Activated naive CD4-positive, alpha-beta T cell treated with anti-CD3 and anti-CD28 coated beads, Interleukin-2, amount 10 ng/mL, durations not matched to agents 7 days and 5 days (primary cell): ENCODE measurements at regions not wholly inside any gene's neighbourhood (a gene's known extent, or its start where the extent isn't known, plus 50 kb on each side); places are given as distances from the start of the nearest gene placed in this dataset.

Source experiments
- CTCF ChIA-PET: fragments of 350-600 bp; sonication (Branson Sonifier 250); formaldehyde crosslinking; loops from one replicate; lab custom pipeline; 2021; ENCODE audit warnings: antibody characterized with exemption; lab: Charles Lee
- DNase-seq: peaks from one replicate; pipeline ENCODE4 v3.0.0-alpha.2; 2020
- H3K27ac Mint-ChIP-seq: one replicate; pipeline ENCODE4 v1.8.0; 2021; ENCODE audit warnings: mild to moderate bottlenecking, moderate library complexity, mixed read lengths
- H3K27me3 Mint-ChIP-seq: one replicate; pipeline ENCODE4 v1.8.0; 2021; ENCODE audit warnings: mild to moderate bottlenecking, mixed read lengths
- H3K36me3 Mint-ChIP-seq: one replicate; pipeline ENCODE4 v1.8.0; 2021; ENCODE audit warnings: mixed read lengths
- H3K4me1 Mint-ChIP-seq: one replicate; pipeline ENCODE4 v1.8.0; 2021; ENCODE audit warnings: mixed read lengths
- H3K4me3 Mint-ChIP-seq: one replicate; pipeline ENCODE4 v1.8.0; 2021; ENCODE audit warnings: mild to moderate bottlenecking, moderate library complexity, mixed read lengths
- H3K9me3 Mint-ChIP-seq: one replicate; pipeline ENCODE4 v1.8.0; 2021; ENCODE audit warnings: mixed read lengths

DNA sequence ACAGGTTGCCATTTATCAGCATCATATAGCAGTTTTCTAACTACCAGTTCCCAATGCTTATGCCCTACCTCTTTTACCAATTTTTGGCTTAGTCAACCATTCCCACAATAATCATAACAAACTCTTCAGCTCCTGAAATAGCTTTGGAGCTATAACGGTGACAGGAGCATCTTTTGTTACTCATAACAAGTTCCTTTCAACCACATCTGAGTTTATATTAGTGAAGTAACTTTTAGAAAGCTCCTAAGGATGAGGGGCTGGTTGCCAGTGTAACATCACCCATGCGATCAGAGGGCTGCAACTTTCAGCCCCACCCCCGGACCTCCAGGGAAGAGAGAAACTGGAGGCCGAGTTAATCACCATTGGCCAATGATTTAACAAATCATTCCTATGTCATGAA is 495.3 kb upstream of the RASGRP1 start:
- no peaks in the 10 kb centered on the region for H3K27me3 Mint-ChIP-seq

DNA sequence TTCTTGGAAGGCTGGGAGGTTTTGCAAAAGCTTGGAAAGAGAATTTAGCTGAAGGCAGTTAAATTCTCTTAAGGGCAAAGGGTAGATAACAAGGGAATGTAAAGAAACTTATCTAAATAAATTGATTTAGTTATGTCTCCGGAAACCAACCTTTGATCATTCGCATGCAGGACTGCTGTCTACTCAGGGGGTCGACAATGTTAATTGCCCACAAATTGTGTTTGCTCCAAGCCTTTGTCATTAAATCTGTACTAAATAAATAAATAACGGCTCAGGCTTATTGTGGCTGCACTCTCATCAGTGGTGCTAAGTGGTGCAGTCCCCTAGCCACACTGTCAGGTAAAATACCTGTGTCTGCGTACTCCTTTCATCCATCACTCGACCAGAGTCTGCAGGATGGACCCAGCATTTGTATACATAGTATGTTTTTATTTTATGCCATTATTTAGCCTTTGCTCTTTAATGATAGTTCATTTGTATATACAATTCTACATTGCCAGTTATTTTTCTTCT is 497.4 kb upstream of the RASGRP1 start:
- CTCF ChIA-PET = no interaction called here

More for the DNA sequence above, 495.3 kb upstream of the RASGRP1 start:
- no peak for DNase-seq
- CTCF ChIA-PET = no interaction called here
- no peak overlapping the region for H3K4me3 Mint-ChIP-seq
- no peaks in the 10 kb centered on the region for H3K4me1 Mint-ChIP-seq
- no peaks in the 10 kb centered on the region for H3K36me3 Mint-ChIP-seq
- no peak overlapping the region for H3K27ac Mint-ChIP-seq
- no peaks in the 10 kb centered on the region for H3K9me3 Mint-ChIP-seq

DNA sequence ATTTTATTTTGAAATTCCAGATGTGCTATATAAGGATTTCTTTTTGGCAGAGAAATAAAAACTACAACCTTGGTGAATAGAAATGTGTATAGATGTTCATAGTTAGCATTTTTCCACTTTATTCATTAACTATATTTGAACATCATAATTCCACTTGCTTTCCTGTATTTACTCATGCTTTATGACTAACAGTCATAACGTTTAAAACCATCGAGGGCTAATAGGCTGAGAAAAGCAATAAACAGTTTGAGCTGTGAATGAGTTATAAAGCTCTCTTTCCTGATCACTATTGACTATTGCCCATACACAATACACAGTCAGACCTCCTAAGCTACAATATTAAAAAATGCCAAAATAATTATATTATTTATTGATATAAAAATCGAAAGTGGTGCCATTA is 502.1 kb upstream of the RASGRP1 start:
- Mint-ChIP-seq H3K4me3 (no peak overlapping the region), H3K27me3 (no peaks in the 10 kb centered on the region), H3K4me1 (no peaks in the 10 kb centered on the region), H3K27ac (no peak overlapping the region), H3K36me3 (no peaks in the 10 kb centered on the region), H3K9me3 (no peaks in the 10 kb centered on the region)
- DNase-seq = no peak
- CTCF ChIA-PET = interaction anchor here (0.8 kb wide), 1 partner anchor 10 kb away, joined by 3 read pairs; no protein-coding TSS in a partner anchor

More for the DNA sequence above, 497.4 kb upstream of the RASGRP1 start:
- no peak for DNase-seq
- no peak overlapping the region for H3K27ac Mint-ChIP-seq
- no peaks in the 10 kb centered on the region for H3K9me3 Mint-ChIP-seq
- H3K27me3 Mint-ChIP-seq = no peaks in the 10 kb centered on the region
- H3K36me3 Mint-ChIP-seq = no peaks in the 10 kb centered on the region
- H3K4me1 Mint-ChIP-seq = no peaks in the 10 kb centered on the region
- no peak overlapping the region for H3K4me3 Mint-ChIP-seq

DNA sequence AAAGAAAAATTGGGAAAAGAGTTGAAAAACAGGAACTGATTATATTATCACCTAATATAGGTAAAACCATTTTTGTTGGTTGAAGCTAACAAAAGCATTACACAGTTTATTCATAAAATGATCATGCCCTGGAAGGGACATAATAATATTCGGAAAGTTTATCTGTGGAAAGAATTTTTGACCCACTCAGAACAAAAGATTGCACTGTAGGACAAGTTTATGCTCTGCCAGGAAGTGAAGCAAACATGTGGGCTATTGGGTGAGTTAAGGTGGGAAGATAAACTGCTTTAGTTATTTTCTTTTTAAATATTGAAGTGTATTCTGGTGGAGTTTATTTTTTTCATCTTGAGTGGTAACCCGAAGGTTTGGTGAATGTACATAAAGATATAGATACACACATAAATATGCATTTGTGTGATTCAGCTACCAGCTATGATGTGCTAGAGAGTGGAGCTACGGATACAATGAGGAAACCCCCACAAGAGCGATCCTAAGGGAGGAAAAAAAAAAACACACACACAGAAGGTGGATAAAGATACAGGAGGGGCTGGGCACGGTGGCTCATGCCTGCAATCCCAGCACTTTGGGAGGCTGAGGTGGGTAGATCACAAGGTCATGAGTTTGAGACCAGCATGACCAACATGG is 506.4 kb upstream of the THBS1 start:
- Mint-ChIP-seq H3K36me3 (no peaks in the 10 kb centered on the region), H3K27ac (no peak overlapping the region), H3K9me3 (no peaks in the 10 kb centered on the region), H3K4me1 (no peaks in the 10 kb centered on the region), H3K4me3 (no peak overlapping the region), H3K27me3 (peaks cover 3% of the 10 kb centered on the region)
- DNase-seq = no peak
- CTCF ChIA-PET = no interaction called here

DNA sequence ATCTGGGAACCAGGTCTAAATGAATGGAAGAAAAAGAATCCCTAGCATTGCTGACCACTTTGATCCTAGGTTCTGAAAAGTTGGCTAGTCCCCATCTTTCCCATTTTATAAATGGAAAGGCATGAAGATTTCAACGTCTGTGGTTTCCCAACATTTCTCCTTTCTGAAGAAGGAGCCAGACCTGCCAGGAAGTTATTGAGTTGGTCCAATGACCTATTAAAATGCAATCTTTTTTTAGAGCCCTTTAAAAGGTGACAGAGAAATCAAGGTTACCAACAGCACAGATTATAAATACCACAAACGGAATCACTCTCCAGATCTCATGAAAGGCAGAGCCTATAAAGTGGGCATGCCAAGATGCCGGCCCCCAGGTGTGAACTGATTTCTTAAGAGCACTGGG is 505.6 kb upstream of the THBS1 start:
- Mint-ChIP-seq H3K9me3 (no peaks in the 10 kb centered on the region), H3K27me3 (peaks cover 3% of the 10 kb centered on the region), H3K4me3 (no peak overlapping the region), H3K27ac (no peak overlapping the region), H3K36me3 (no peaks in the 10 kb centered on the region), H3K4me1 (no peaks in the 10 kb centered on the region)
- CTCF ChIA-PET = no interaction called here
- no peak for DNase-seq

DNA sequence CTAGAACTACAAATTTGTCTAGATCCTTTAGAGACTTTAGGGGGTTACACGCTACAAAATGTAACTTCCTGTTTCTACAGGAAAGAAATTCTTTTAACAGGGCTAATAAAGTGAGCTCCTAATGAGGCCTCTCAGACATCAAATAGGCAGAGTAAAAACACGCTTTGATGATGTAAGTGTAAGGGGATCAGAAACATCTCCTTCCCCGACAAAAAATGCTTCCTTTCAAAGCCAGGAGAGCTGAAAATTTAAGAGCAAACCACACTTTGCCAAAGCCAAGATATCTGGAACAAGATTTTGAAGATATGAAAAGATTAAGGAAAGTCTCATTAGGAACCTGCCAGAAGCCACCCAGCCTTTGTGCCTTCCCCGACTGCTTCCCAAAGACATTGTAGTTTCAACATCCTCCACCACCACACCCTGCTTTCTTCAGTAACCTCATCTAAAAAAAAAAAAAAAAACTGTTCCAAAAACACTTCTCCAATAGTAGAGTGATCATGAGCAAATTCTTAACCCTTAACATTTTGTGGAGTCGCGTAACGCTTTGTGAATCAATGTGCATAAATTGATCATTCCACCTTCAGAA is 505.0 kb upstream of the THBS1 start:
- H3K27me3 Mint-ChIP-seq = peaks cover 3% of the 10 kb centered on the region
- no peak overlapping the region for H3K27ac Mint-ChIP-seq
- no peak for DNase-seq
- H3K36me3 Mint-ChIP-seq = no peaks in the 10 kb centered on the region
- CTCF ChIA-PET = interaction anchor here (1.2 kb wide), 1 partner anchor 9 kb away, joined by 3 read pairs; no protein-coding TSS in a partner anchor
- H3K4me3 Mint-ChIP-seq = no peak overlapping the region
- H3K9me3 Mint-ChIP-seq = no peaks in the 10 kb centered on the region
- no peaks in the 10 kb centered on the region for H3K4me1 Mint-ChIP-seq

DNA sequence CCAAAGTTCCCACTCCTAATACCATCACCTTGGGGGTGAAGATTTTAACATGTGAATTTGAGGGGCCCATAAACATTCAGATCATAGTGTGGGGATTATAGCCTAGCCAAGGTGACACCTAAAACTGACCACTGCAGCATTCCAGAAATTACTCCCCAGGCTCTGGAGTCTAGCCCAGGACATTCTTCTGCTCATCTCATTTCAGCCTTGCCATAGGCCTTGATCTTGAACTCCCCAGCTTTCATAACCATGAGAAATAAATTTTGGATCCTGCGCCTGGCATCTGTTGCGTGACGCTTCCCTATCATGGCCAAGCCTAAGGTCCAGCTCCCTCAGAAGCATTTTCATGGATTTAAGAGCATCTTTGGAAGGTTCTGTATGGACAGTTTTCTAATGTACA is 502.9 kb upstream of the THBS1 start:
- Mint-ChIP-seq H3K4me1 (no peaks in the 10 kb centered on the region), H3K27ac (no peak overlapping the region), H3K4me3 (no peak overlapping the region), H3K9me3 (no peaks in the 10 kb centered on the region), H3K27me3 (peaks cover 3% of the 10 kb centered on the region), H3K36me3 (no peaks in the 10 kb centered on the region)
- CTCF ChIA-PET = no interaction called here
- no peak for DNase-seq

DNA sequence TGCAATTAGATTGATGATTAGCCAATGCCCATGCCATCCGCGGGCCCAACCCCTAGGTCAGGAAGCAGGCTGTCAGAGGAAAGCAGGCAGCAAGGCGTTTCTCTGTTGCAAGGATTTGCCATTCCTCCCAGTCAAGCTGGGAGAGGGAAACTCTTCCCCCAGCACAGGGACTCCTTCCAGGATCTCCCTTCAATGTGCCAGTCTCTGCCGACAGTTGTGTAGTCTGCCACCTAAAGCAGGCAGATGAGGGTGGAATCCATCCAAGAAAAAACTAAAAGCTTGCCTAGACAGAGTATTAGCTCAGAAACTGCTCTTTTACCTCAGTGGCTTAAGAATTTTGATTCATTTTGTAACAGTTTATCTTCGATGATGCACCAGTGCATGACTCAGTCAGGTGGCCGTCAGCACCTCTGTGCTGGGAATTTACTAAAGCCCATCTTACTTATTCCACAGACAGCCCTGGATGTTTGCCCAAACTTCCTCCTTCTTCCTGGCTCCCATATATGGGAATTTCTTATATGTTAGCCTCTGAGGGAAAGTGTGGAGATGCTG is 501.5 kb upstream of the THBS1 start:
- no peaks in the 10 kb centered on the region for H3K9me3 Mint-ChIP-seq
- no peak overlapping the region for H3K27ac Mint-ChIP-seq
- no peaks in the 10 kb centered on the region for H3K36me3 Mint-ChIP-seq
- H3K4me3 Mint-ChIP-seq = no peak overlapping the region
- CTCF ChIA-PET = no interaction called here
- no peak for DNase-seq
- peaks cover 3% of the 10 kb centered on the region for H3K27me3 Mint-ChIP-seq
- no peaks in the 10 kb centered on the region for H3K4me1 Mint-ChIP-seq

DNA sequence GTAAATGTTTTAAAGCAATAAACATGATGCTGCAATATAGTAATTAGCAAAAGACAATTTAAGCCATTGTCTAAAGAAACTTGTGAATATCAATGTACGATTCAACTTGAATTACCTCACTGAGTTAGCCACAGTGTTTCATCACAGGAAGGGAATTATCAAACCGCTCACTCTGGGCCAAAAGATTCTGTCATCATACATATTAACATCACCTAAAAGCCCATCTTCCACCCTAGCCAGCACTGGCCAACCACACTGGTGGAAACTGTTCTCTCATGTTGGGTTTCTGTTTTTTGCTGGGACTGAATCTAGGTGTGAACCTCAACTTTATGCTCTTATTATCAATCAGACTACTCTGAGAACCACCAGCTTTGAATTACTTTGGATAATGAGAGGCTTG is 497.7 kb upstream of the THBS1 start:
- H3K4me3 Mint-ChIP-seq = no peak overlapping the region
- CTCF ChIA-PET = no interaction called here
- DNase-seq = no peak
- no peaks in the 10 kb centered on the region for H3K4me1 Mint-ChIP-seq
- H3K27me3 Mint-ChIP-seq = peaks cover 4% of the 10 kb centered on the region
- H3K27ac Mint-ChIP-seq = no peak overlapping the region
- H3K9me3 Mint-ChIP-seq = no peaks in the 10 kb centered on the region
- H3K36me3 Mint-ChIP-seq = no peaks in the 10 kb centered on the region

DNA sequence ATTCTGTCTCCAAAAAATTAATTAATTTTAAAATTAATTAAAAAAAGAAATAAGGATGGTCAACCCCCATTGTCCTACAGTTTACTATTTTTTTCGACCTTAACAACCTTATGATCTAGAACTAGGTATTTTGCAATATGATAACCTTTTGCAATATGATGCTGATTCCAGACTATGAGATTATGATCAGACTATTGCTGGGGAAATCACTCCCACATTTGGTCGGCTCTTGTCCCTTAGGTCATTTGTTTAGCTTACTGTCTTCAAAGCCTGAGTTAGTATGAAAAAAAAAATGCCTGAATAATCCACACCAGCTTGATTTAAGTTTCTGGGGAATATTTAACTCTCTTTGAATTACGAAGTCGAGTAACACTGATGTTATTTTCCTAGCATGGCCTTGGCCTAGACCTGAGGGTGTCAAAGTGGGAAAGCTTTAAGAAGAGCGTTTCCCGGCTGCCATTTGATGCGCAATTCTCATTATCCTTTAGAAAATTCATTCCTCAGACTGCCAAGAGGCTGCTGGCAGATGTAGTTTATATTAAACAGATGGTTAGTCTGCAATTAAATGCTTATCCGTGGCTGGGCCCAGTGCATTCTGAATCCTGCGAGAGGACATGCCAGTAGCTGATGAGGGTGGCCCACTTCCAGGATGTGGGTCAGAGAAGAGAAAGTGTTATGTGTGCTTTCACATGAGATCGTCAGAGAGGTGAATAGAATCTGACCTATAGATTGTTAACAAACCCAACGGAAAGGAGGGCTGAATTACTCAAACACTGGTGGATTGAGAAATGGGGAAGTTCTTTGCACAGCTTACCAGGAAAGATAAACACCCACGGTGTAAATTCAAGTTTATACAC is 496.0 kb upstream of the THBS1 start:
- Mint-ChIP-seq H3K9me3 (no peaks in the 10 kb centered on the region), H3K27ac (no peak overlapping the region), H3K4me1 (no peaks in the 10 kb centered on the region), H3K36me3 (no peaks in the 10 kb centered on the region), H3K4me3 (no peak overlapping the region), H3K27me3 (peaks cover 9% of the 10 kb centered on the region)
- DNase-seq = no peak
- CTCF ChIA-PET = no interaction called here

DNA sequence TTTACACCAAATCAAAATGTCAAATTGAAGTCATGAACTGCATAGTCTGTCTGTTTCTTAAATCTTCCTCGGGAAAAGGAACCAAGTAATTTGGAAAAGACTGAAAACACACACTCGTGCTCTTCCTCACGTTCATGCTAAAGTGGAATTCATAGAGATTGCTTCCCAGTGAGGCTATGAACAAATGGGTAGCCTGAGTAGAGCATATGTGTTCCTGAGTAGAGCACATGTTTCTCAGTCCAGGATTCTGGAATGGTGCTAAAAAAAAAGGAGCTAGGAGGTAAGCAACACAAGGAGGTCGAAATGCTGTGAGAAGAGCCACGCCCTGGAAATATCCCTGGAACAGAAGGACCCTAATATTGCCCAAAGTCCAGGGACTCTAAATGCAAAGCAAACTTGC is 494.2 kb upstream of the THBS1 start:
- DNase-seq = no peak
- H3K36me3 Mint-ChIP-seq = no peaks in the 10 kb centered on the region
- no peak overlapping the region for H3K27ac Mint-ChIP-seq
- H3K4me3 Mint-ChIP-seq = no peak overlapping the region
- CTCF ChIA-PET = no interaction called here
- H3K4me1 Mint-ChIP-seq = no peaks in the 10 kb centered on the region
- peaks cover 9% of the 10 kb centered on the region for H3K27me3 Mint-ChIP-seq
- no peaks in the 10 kb centered on the region for H3K9me3 Mint-ChIP-seq

DNA sequence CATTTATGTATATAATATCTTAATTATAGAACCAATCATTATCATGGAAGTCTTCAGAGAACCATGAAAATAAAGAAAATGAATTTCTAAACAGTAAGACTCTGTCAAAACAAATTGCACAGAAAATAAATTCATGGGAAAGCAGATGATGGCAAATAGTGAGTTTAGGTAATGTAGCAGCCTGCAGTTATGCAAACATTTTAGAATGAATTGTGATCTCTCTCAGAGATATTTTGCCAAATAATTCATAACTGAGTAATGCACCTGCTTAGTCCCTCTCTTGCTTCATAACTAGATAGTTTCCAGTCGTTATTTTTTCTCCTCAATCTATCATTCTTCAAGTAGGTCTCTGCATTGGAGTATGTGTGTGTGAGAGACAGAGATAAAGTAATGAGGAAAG is 492.7 kb upstream of the THBS1 start:
- CTCF ChIA-PET = no interaction called here
- Mint-ChIP-seq H3K36me3 (no peaks in the 10 kb centered on the region), H3K9me3 (no peaks in the 10 kb centered on the region), H3K27ac (no peak overlapping the region), H3K27me3 (peaks cover 9% of the 10 kb centered on the region), H3K4me3 (no peak overlapping the region), H3K4me1 (no peaks in the 10 kb centered on the region)
- no peak for DNase-seq

DNA sequence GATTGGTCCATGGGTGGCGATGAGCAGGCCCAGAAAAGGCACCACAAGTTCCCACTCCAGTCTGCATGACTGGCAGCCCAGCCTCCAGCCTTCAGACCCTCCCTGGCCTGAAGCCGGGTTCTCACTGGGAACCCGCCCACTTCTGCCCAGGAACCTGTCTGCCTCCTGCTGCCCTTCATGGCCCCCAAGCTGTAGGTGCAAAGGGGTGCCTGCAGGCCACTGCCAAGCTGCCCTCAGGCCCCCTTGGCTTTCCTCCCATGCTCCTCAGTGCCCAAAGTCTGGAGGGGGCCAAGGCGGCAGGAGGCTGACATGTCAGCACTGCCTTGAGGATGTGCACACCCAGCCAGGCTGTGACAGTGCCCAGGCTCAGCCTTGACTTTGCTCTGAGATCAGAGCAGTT is 488.5 kb upstream of the THBS1 start:
- peaks cover 5% of the 10 kb centered on the region for H3K27me3 Mint-ChIP-seq
- DNase-seq = no peak
- no peak overlapping the region for H3K4me3 Mint-ChIP-seq
- H3K36me3 Mint-ChIP-seq = no peaks in the 10 kb centered on the region
- H3K4me1 Mint-ChIP-seq = no peaks in the 10 kb centered on the region
- no peaks in the 10 kb centered on the region for H3K9me3 Mint-ChIP-seq
- CTCF ChIA-PET = no interaction called here
- H3K27ac Mint-ChIP-seq = no peak overlapping the region

DNA sequence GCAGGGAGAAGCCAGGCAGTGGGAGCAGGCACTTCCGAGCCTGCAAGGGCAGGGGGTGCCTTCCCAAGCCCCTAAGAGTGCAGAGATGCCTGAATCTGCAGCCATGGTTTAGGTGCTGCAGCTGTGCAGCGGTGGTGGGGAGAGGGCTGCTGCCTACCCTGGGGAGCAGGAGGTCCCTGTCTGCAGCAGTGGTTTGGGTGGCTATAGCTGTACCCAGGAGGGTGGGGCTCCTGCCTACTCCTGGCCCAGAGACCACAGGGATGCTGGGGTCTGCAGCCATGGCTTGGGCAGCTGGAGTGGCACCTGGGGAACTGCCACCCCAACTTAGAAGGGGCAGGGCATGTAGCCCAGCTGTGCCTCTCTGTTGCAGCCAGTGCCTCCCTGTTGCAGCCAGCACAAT is 488.1 kb upstream of the THBS1 start:
- no peaks in the 10 kb centered on the region for H3K36me3 Mint-ChIP-seq
- no peaks in the 10 kb centered on the region for H3K9me3 Mint-ChIP-seq
- no peak overlapping the region for H3K27ac Mint-ChIP-seq
- peaks cover 5% of the 10 kb centered on the region for H3K27me3 Mint-ChIP-seq
- no peak overlapping the region for H3K4me3 Mint-ChIP-seq
- no peak for DNase-seq
- CTCF ChIA-PET = no interaction called here
- H3K4me1 Mint-ChIP-seq = no peaks in the 10 kb centered on the region
